GM12878 (cell line): ENCODE measurements at regions not wholly inside any gene's neighbourhood (a gene's known extent, or its start where the extent isn't known, plus 50 kb on each side); places are given as distances from the start of the nearest gene placed in this dataset.

ENCODE experiments used
- ATAC-seq: fragments of 200-7000 bp; cut with Tn5 transposase; 3 replicates; pipeline ENCODE4 v1.9.1; 2020; ENCODE audit warnings: mild to moderate bottlenecking, moderate library complexity
- BruUV-seq: library from RNA; stranded (reverse); fragments of 400-500 nt; replicated peaks from 2 replicates; lab custom pipeline; 2021; lab: Mats Ljungman, UMichigan
- CTCF ChIA-PET: fragments of 300-600 bp; sonication (Branson Sonifier 250); formaldehyde crosslinking; extraction: SDS; loops from one replicate; lab custom pipeline; 2021; ENCODE audit warnings: inconsistent platforms; lab: Yijun Ruan, JAX
- POLR2A ChIA-PET: fragments of 350-600 bp; formaldehyde crosslinking; extraction: SDS; loops from one replicate; lab custom pipeline; 2021; ENCODE audit warnings: inconsistent platforms; lab: Charles Lee
- RAD21 ChIA-PET: fragments of 300-600 bp; sonication (Branson Sonifier 250); formaldehyde crosslinking; loops from one replicate; lab custom pipeline; 2023; ENCODE audit warnings: antibody characterized with exemption; ENCODE audit not compliant: unreplicated experiment; lab: Charles Lee
- SMC1A ChIA-PET: fragments of 300-600 bp; sonication (Branson Sonifier 250); formaldehyde crosslinking; loops from one replicate; lab custom pipeline; 2023; ENCODE audit not compliant: unreplicated experiment, uncharacterized antibody; lab: Charles Lee
- DNase-seq: peaks from one replicate; pipeline ENCODE4 v3.0.0-alpha.2; 2011; ENCODE audit warnings: low read depth, low spot score
- FAIRE-seq: peaks from 3 replicates; lab custom pipeline; 2011; peaks lifted over from hg19 to GRCh38; lab: Jason Lieb, UNC
- H2AFZ ChIP-seq: 2 replicates; pipeline ENCODE4 v1.6.0; 2011; ENCODE audit warnings: low read depth, low read length, control low read depth; ENCODE audit not compliant: control insufficient read depth
- H3K27ac ChIP-seq: 2 replicates; pipeline ENCODE4 v1.5.1; 2011; ENCODE audit warnings: control low read depth; ENCODE audit not compliant: control insufficient read depth, insufficient read depth
- H3K27me3 ChIP-seq, 2 experiments: replicated peaks in 1 of 2; 2 replicates each; pipeline versions ENCODE4 v1.6.0 to v1.6.1; 2011; ENCODE audit warnings: low read length in 1 of 2; ENCODE audit not compliant: control insufficient read depth in 2 of 2, insufficient read depth in 2 of 2
- H3K36me3 ChIP-seq, 2 experiments: 2 replicates each; pipeline ENCODE4 v1.5.1; 2011; ENCODE audit warnings: low read length in 1 of 2; ENCODE audit not compliant: control insufficient read depth in 2 of 2, insufficient read depth in 2 of 2
- H3K4me1 ChIP-seq: 2 replicates; pipeline ENCODE4 v1.6.1; 2011; ENCODE audit warnings: mild to moderate bottlenecking, low read length, moderate library complexity, mixed read lengths; ENCODE audit not compliant: control insufficient read depth, insufficient read depth
- H3K4me2 ChIP-seq: 2 replicates; pipeline ENCODE4 v1.6.0; 2011; ENCODE audit warnings: control low read depth; ENCODE audit not compliant: control insufficient read depth, insufficient read depth
- H3K4me3 ChIP-seq: fragments of 200-600 bp; sonication (generic); 2 replicates; pipeline ENCODE4 v1.5.1; 2016
- H3K79me2 ChIP-seq: 2 replicates; pipeline ENCODE4 v1.6.0; 2011; ENCODE audit warnings: low read length; ENCODE audit not compliant: control insufficient read depth, insufficient read depth
- H3K9ac ChIP-seq: 2 replicates; pipeline ENCODE4 v1.8.0; 2011; ENCODE audit warnings: low read length, control low read depth, mixed read lengths; ENCODE audit not compliant: control insufficient read depth, insufficient read depth
- H3K9me3 ChIP-seq: replicated peaks from 3 replicates; pipeline ENCODE4 v1.5.1; 2011; ENCODE audit warnings: mild to moderate bottlenecking, low read length; ENCODE audit not compliant: control insufficient read depth, insufficient read depth
- H4K20me1 ChIP-seq: 2 replicates; pipeline ENCODE4 v1.6.0; 2011; ENCODE audit not compliant: control insufficient read depth, insufficient read depth
- E4F1 ChIP-seq: fragments of 450-650 bp; IDR thresholded peaks from 2 replicates; pipeline ENCODE4 v1.6.1; 2018; ENCODE audit warnings: borderline replicate concordance, mild to moderate bottlenecking; ENCODE audit not compliant: partially characterized antibody
- NKRF ChIP-seq: fragments of 450-650 bp; conservative IDR thresholded peaks from 2 replicates; pipeline ENCODE4 v1.6.1; 2017; ENCODE audit warnings: mild to moderate bottlenecking, moderate library complexity
- SUPT20H ChIP-seq: IDR thresholded peaks from 2 replicates; pipeline ENCODE4 v1.6.1; 2011; ENCODE audit warnings: low read depth, mild to moderate bottlenecking, low read length, moderate library complexity, borderline replicate concordance; ENCODE audit not compliant: control insufficient read depth
- ZBTB40 ChIP-seq: fragments of 450-650 bp; IDR thresholded peaks from 2 replicates; pipeline ENCODE4 v1.6.1; 2016; ENCODE audit warnings: mild to moderate bottlenecking, moderate library complexity, borderline replicate concordance
- WGBS: methylation state at CpG from one replicate; pipeline ENCODE4 v1.1.6; 2016; ENCODE audit warnings: low lambda C conversion rate; ENCODE audit not compliant: insufficient replicate concordance, insufficient coverage; ENCODE audit errors: missing lambda C conversion rate; 5-methylcytosine and 5-hydroxymethylcytosine counted together
- in situ Hi-C: fragments of 300-500 bp; cut with MboI; formaldehyde crosslinking; loops from 9 replicates; pipeline ENCODE4 v1.14.3; 2018; ENCODE audit warnings: mixed read lengths
- intact Hi-C: fragments of 100-400 bp; cut with micrococcal nuclease; formaldehyde crosslinking; loops from one replicate; pipeline ENCODE4 v1.14.2; 2022; ENCODE audit not compliant: unreplicated experiment

GRCh38 chr2:6724605-6725140 lies 141.0 kb downstream of the CMPK2 start:
- no peaks in the 10 kb centered on the region for H3K27me3 ChIP-seq
- no peak overlapping the region for H3K4me3 ChIP-seq
- H3K4me2 ChIP-seq = no peak overlapping the region
- ChIA-PET POLR2A (no interaction called here), SMC1A (interaction anchor here (0.6 kb wide), 1 partner anchor 168 kb away, joined by 3 read pairs; no protein-coding TSS in a partner anchor), CTCF (no interaction called here), RAD21 (no interaction called here)
- BruUV-seq = no TSS peak
- no peak overlapping the region for H3K27ac ChIP-seq
- H3K9me3 ChIP-seq = no peaks in the 10 kb centered on the region
- H4K20me1 ChIP-seq = no peaks in the 10 kb centered on the region
- ATAC-seq (no peak), FAIRE-seq (no peak), DNase-seq (no peak)
- H3K9ac ChIP-seq = no peak overlapping the region
- no peak for TF ChIP-seq SUPT20H
- no peak for TF ChIP-seq ZBTB40
- no peak for TF ChIP-seq NKRF
- TF ChIP-seq E4F1 = no peak
- H3K79me2 ChIP-seq = no peaks in the 10 kb centered on the region
- intact Hi-C loops = no loop called here
- H3K4me1 ChIP-seq = no peaks in the 10 kb centered on the region
- H3K36me3 ChIP-seq = no peaks in the 10 kb centered on the region
- in situ Hi-C loops = no loop called here
- WGBS = 2% methylated on average over 4 of the region's 4 CpGs
- no peak overlapping the region for H2AFZ ChIP-seq
